Activated naive CD8-positive, alpha-beta T cell (primary cell): ENCODE measurements at regions not wholly inside any gene's neighbourhood (a gene's known extent, or its start where the extent isn't known, plus 50 kb on each side); places are given as distances from the start of the nearest gene placed in this dataset.

ENCODE experiments used
- H3K27ac Mint-ChIP-seq: one replicate; pipeline ENCODE4 v1.8.0; 2021; ENCODE audit warnings: mixed read lengths
- H3K27me3 Mint-ChIP-seq: one replicate; pipeline ENCODE4 v1.8.0; 2021; ENCODE audit warnings: mixed read lengths
- H3K36me3 Mint-ChIP-seq: one replicate; pipeline ENCODE4 v1.8.0; 2021; ENCODE audit warnings: mixed read lengths
- H3K4me1 Mint-ChIP-seq: one replicate; pipeline ENCODE4 v1.8.0; 2021; ENCODE audit warnings: low read depth, mixed read lengths
- H3K4me3 Mint-ChIP-seq: one replicate; pipeline ENCODE4 v1.8.0; 2021; ENCODE audit warnings: mild to moderate bottlenecking, mixed read lengths
- H3K9me3 Mint-ChIP-seq: one replicate; pipeline ENCODE4 v1.8.0; 2021; ENCODE audit warnings: low read depth, mixed read lengths

DNA sequence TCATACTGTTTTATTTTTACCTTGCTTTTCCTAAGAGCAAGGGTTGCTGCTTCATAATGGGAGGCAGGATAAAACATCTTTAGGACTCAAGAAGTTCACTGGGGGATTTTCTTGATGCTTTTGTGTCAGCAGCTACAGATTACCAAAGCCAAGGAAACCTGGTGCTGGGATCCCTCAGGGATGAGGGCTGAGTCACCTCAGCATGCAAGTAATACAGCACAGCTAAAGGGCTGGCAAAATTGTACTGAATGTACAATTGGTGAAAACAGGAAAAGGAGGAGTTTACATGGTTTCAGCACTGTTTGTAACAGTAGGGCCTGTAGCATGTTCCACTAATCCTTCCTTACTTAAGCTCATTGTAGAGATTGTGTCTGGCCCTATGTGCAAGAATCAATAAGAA lies 1056.8 kb downstream of the SORCS1 start:
- Mint-ChIP-seq H3K4me1 (no peaks in the 10 kb centered on the region), H3K9me3 (no peaks in the 10 kb centered on the region), H3K27ac (no peak overlapping the region), H3K4me3 (no peak overlapping the region), H3K27me3 (no peaks in the 10 kb centered on the region), H3K36me3 (no peaks in the 10 kb centered on the region)

DNA sequence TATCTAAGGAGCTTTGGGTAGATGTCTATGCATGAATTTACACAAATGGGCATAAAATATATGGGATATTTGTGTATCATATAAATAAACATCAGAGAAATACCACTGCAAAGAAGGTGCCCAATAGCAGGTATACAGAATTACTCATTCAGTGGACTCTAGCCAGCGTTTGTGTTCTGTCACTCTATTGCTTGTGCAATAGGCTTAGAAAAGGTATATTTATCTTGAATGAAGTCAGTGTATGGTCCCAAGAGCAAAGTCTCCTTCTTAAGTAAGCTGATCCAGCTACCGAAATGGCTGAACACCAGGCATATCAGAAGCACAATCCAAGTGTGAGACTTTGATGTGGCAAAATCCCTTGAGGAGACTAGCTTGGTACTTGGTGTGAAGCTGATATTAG lies 1058.4 kb downstream of the SORCS1 start:
- H3K27ac Mint-ChIP-seq = no peak overlapping the region
- no peaks in the 10 kb centered on the region for H3K9me3 Mint-ChIP-seq
- H3K27me3 Mint-ChIP-seq = no peaks in the 10 kb centered on the region
- H3K4me1 Mint-ChIP-seq = no peaks in the 10 kb centered on the region
- no peaks in the 10 kb centered on the region for H3K36me3 Mint-ChIP-seq
- no peak overlapping the region for H3K4me3 Mint-ChIP-seq

DNA sequence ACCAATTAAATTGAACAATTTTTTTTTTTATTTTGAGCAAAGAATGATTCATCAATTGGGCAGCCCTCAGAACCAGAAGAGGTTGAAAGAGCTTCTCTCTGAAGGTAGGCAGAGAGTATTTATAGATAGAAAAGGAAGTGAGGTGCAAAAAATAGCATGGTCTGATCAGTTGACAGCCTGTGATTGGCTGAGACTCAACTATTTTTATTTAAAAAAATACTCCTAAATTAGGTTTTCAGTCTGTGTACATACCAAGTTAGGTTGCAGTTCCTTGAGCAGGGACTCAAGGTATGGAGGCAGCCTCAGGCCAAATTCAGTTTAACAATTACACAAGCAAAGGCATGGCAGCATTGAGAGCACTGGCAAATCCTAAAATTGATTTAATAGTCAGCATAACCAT lies 1074.7 kb downstream of the SORCS1 start:
- Mint-ChIP-seq H3K4me1 (no peaks in the 10 kb centered on the region), H3K27ac (no peak overlapping the region), H3K27me3 (no peaks in the 10 kb centered on the region), H3K4me3 (no peak overlapping the region), H3K9me3 (no peaks in the 10 kb centered on the region), H3K36me3 (no peaks in the 10 kb centered on the region)

DNA sequence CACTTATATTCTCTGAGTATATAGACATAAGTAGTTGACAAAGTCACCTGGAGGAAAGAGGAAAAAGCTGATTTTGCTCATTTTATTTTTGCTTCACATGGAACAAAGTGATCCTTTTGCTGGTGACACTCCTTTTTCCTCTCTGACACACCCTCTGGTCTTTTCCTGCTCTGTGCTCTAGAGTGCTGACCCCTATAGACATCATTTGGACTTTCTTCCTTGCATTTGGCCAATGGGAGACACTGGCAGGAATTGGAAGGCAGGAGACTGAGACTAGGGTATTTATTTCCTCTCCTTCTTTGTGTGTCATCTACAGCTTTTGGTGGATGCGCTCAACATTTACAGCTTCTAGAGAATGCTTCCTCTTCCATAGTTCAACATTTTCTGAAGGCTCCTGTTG lies 1078.1 kb downstream of the SORCS1 start:
- H3K27ac Mint-ChIP-seq = no peak overlapping the region
- no peaks in the 10 kb centered on the region for H3K36me3 Mint-ChIP-seq
- H3K9me3 Mint-ChIP-seq = no peaks in the 10 kb centered on the region
- no peaks in the 10 kb centered on the region for H3K4me1 Mint-ChIP-seq
- H3K27me3 Mint-ChIP-seq = no peaks in the 10 kb centered on the region
- H3K4me3 Mint-ChIP-seq = no peak overlapping the region

DNA sequence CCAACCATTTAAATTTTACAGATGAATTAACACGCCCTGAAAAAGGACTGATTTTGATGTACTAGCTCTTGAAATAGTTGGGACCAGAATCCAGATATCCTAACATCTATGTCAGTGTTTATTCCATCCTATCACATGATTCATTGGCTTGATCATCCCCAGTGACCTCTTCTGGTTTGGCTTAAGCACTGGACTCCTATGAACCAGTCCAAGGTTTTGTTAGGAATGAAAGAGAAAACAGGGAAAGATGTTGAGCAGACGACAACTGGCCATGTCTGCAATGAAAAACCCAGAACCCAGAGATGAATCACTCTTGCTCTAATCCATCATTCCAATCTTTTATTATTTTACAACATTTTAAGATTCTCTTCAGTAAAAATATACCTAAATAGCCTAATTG lies 1080.9 kb downstream of the SORCS1 start:
- Mint-ChIP-seq H3K4me3 (no peak overlapping the region), H3K9me3 (no peaks in the 10 kb centered on the region), H3K36me3 (no peaks in the 10 kb centered on the region), H3K4me1 (no peaks in the 10 kb centered on the region), H3K27ac (no peak overlapping the region), H3K27me3 (no peaks in the 10 kb centered on the region)

DNA sequence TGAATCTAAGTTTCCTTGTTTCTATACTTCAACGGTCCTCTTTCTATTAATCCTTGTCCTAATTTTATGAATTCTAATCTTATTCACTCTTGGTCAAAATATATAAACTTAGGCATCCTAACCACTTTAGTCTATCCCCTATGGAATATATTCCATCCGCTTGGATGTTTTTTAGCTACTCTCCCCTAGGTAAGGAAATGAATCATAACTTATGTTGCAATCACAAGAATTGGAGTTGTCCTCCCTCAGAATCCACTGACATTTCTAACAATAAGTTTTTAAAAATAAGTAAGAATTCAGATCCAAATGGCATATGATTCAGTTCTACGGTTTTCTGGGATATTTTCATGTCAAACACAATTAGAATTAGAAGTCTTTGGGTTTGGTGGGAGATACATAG lies 1081.6 kb downstream of the SORCS1 start:
- no peaks in the 10 kb centered on the region for H3K27me3 Mint-ChIP-seq

DNA sequence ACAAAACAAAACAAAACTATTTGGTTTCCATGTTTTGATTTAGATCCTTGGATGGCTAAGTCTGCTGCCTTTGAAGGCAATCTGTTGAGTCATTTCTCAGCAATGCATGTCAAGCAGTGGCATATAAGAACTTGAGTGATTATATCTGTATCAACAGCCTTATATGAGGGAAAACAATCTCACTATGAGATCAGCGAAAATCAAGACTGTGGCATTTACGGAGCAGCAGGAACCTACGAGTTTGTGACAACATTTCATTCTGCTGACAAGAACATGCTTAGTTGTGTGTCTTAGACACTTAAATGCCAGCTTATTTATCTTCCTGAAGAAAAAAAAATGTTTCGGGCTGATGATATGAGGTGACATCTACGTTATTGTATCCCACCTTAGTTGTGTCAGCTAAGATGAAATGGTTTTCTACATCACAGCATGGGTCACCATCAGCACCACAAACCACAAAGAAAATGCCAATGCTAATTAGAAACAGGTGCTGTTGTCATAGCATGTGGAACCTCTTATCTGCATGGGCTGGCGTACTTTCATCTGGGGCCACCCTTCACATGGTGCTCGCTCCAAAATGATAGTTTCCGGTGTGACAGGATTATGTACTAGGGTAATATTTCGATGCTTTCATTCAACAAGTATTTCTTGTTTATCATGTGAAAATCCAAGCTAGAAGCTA lies 1085.5 kb downstream of the SORCS1 start:
- H3K27ac Mint-ChIP-seq = no peak overlapping the region
- H3K9me3 Mint-ChIP-seq = no peaks in the 10 kb centered on the region
- H3K4me3 Mint-ChIP-seq = no peak overlapping the region
- no peaks in the 10 kb centered on the region for H3K4me1 Mint-ChIP-seq
- no peaks in the 10 kb centered on the region for H3K27me3 Mint-ChIP-seq
- no peaks in the 10 kb centered on the region for H3K36me3 Mint-ChIP-seq

More for the DNA sequence above, 1081.6 kb downstream of the SORCS1 start:
- Mint-ChIP-seq H3K4me1 (no peaks in the 10 kb centered on the region), H3K36me3 (no peaks in the 10 kb centered on the region), H3K9me3 (no peaks in the 10 kb centered on the region), H3K27ac (no peak overlapping the region), H3K4me3 (no peak overlapping the region)

DNA sequence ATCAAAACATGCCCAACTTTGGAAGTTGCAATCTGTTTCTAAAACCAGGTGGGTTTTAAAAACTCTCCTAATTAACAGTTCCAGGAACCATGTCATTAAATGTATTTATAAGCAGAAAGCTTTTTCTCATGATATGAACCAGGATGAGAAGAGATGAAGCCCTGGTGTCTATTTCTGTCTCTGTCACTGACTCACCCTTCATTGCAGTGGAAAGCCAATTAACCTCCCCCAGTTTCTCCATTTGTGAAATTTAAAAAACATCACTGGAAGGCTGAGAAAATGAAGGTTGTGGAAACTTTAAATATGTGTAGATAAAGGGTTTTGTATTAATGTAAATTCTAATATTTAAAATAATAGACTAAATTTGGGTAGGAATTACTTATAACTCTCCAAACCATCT lies 1088.0 kb downstream of the SORCS1 start:
- Mint-ChIP-seq H3K4me3 (no peak overlapping the region), H3K4me1 (no peaks in the 10 kb centered on the region), H3K27ac (no peak overlapping the region)

DNA sequence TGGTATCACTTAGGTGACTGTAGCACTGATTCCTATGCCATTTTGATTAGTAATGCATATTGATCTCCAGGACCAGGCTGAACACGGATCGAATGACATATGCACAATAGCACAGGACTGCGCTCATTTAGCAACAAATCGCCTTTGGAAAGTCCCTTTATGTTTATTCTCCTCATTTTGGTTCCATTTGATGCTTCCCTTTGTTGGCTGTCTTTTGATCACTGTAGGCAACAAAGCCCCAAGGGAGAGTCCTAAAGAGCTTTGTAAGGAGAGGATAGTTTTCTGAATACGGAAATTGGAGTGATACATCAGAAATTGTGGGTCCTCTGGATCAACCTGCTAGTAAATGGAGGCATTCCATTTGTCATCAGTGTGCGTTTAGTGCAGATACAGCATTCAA lies 1111.4 kb downstream of the SORCS1 start:
- peaks cover 6% of the 10 kb centered on the region for H3K9me3 Mint-ChIP-seq
- no peaks in the 10 kb centered on the region for H3K36me3 Mint-ChIP-seq
- H3K27ac Mint-ChIP-seq = no peak overlapping the region
- H3K4me1 Mint-ChIP-seq = no peaks in the 10 kb centered on the region
- no peak overlapping the region for H3K4me3 Mint-ChIP-seq
- no peaks in the 10 kb centered on the region for H3K27me3 Mint-ChIP-seq

More for the DNA sequence above, 1088.0 kb downstream of the SORCS1 start:
- peaks cover 4% of the 10 kb centered on the region for H3K9me3 Mint-ChIP-seq
- no peaks in the 10 kb centered on the region for H3K36me3 Mint-ChIP-seq
- no peaks in the 10 kb centered on the region for H3K27me3 Mint-ChIP-seq

DNA sequence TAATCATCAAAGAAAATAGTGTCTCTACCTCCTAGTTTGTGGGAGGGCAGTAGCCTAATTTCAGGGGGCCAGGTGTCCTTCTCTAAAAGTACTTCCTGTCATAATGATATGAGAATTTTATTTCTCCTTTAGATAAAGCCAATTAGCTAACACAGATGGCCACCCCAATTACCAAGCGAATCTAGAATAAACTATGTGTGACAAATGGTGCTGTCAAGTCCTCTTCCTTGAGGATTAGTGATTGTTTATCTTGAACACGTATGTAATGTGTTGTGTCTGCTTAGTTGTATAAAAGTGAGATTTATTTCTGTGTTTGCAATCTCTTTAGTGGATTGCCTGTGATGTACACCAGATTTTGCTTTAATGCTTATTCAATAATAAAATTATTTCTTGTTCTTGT lies 1120.0 kb downstream of the SORCS1 start:
- Mint-ChIP-seq H3K4me1 (no peaks in the 10 kb centered on the region), H3K27me3 (no peaks in the 10 kb centered on the region), H3K9me3 (peaks cover 21% of the 10 kb centered on the region), H3K4me3 (no peak overlapping the region), H3K36me3 (no peaks in the 10 kb centered on the region), H3K27ac (no peak overlapping the region)

DNA sequence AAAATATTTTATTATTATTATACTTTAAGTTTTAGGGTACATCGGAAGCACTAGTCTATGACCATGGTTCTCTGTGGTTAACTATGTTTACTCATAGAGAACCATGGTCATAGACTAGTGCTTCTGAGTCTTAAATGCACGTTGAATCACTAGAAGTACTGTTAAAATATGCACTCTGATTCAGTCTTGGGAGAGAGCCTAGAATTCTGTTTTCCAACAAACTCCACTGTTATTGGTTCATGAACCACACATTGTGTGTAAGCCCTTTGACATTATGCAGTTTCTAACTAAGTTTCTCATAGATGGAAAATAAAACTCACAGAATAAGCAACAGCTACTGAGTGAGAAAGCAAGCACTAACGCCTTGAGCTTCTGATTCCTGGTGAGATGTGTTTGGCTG lies 1120.6 kb downstream of the SORCS1 start:
- Mint-ChIP-seq H3K4me3 (no peak overlapping the region), H3K27ac (no peak overlapping the region), H3K36me3 (no peaks in the 10 kb centered on the region), H3K4me1 (no peaks in the 10 kb centered on the region), H3K27me3 (no peaks in the 10 kb centered on the region), H3K9me3 (peaks cover 21% of the 10 kb centered on the region)

DNA sequence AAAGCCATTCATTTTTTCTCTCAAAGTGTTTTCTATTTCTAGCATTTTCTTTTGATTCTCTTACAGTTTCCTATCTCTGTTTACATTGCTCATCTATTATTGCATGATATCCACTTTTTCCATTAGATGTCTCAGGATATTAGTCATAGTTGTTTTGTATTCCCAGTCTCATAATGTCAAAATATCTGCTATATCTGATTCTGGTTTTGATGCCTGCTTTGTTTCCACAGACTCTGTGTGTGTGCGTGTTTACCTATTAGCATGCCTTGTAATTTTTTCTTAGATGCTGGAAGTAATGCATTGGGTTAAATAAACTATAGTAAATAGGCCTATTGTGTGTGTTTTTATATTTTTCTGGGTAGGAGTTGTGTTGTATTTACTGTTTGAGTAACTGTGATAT lies 1126.3 kb downstream of the SORCS1 start:
- Mint-ChIP-seq H3K36me3 (no peaks in the 10 kb centered on the region), H3K9me3 (peaks cover 24% of the 10 kb centered on the region), H3K27me3 (no peaks in the 10 kb centered on the region), H3K4me1 (no peaks in the 10 kb centered on the region), H3K4me3 (no peak overlapping the region), H3K27ac (no peak overlapping the region)

DNA sequence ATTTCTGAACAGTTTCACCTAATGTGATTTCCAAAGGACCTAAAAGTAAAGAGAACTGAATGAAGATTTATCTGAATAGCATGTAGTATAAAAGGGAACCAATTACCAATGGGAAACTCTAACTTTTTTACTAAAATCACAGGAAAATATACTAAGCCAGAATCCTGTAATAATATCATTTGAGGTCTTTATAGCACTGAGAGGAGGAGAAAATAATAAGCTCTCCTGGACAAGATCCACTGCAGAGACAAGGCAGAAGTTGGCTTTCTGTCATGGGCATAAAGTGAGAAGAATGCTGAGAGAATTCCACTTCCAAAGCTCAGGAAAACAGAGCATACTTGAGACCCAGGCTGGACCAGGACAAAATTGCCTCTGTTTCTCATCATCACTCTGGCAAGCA lies 1131.4 kb downstream of the SORCS1 start:
- H3K27ac Mint-ChIP-seq = no peak overlapping the region
- no peak overlapping the region for H3K4me3 Mint-ChIP-seq
- no peaks in the 10 kb centered on the region for H3K36me3 Mint-ChIP-seq
- peaks cover 27% of the 10 kb centered on the region for H3K9me3 Mint-ChIP-seq
- no peaks in the 10 kb centered on the region for H3K27me3 Mint-ChIP-seq
- no peaks in the 10 kb centered on the region for H3K4me1 Mint-ChIP-seq

DNA sequence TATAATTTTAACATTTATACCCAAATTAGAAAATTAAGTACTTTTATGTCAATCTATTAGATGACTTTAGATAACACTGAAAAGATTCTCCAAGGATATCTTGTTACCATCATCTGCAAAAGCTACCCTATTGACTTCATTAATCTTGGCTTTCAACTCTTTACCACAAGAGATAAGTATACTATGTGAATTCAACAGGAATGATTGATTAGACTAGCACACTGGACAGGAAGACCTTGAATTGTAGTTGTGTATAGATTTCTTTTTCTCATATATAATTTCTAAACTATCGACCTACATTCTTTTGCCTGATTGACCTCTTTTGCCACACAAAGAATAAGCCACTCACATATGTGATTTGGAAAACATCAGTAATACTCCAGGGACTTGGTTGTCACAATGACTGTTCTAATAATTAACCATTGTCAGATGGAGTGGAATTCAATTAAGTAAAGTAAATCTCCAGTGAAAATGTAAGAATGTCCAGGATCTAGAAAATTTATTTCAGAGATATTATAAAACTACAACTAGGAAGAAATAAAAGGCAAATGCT lies 1132.0 kb downstream of the SORCS1 start:
- H3K4me1 Mint-ChIP-seq = no peaks in the 10 kb centered on the region
- no peaks in the 10 kb centered on the region for H3K36me3 Mint-ChIP-seq
- H3K4me3 Mint-ChIP-seq = no peak overlapping the region
- no peaks in the 10 kb centered on the region for H3K27me3 Mint-ChIP-seq
- H3K27ac Mint-ChIP-seq = no peak overlapping the region
- peaks cover 27% of the 10 kb centered on the region for H3K9me3 Mint-ChIP-seq

DNA sequence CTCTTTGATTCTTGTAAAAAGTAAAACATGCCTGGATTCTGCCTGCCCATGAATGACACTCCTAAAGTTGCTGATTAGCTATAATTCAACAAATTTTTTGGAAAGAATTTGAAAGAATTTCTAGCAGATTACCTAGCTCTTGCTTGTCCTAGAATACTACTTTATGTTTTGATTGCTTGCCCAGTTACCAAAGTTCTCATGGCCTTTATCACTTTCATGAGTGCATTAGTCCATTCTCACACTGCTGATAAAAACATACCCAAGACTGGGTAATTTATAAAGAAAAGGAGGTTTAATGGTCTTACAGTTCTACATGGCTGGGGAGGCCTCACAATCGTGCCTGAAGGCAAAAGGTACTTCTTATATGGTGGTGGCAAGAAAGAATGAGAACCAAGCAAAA lies 1137.3 kb downstream of the SORCS1 start:
- peaks cover 9% of the 10 kb centered on the region for H3K9me3 Mint-ChIP-seq

DNA sequence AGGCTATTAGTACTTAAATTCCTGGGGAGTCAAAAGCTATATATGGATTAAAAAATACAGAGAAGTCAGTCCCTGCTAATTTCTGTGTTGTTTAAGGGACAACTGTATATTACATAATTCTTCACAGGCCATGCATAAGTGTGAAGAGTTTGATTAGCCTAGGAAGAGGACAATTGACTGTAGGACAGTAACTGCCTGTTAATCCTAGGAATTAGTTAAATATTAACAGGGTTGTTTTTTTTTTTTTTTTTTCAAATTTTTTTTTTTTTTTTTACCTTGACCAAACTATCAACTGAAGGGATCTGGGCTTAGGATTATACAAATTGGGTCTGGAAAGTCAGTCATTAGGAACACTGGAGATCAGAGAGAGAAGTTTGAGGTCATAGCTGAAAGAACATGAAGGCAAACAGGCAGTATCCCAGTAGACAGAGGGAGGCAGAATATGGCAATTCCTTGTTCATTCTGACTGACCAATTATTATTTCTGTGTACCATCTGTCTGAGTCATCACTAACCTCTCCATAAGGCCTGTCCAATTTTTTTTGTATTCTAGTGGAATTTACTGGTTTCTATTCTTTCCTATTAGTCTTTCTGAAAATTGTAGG lies 1139.2 kb downstream of the SORCS1 start:
- Mint-ChIP-seq H3K4me3 (no peak overlapping the region), H3K4me1 (no peaks in the 10 kb centered on the region)

More for the DNA sequence above, 1137.3 kb downstream of the SORCS1 start:
- Mint-ChIP-seq H3K4me1 (no peaks in the 10 kb centered on the region), H3K27ac (no peak overlapping the region), H3K4me3 (no peak overlapping the region), H3K27me3 (no peaks in the 10 kb centered on the region), H3K36me3 (no peaks in the 10 kb centered on the region)

More for the DNA sequence above, 1139.2 kb downstream of the SORCS1 start:
- H3K27ac Mint-ChIP-seq = no peak overlapping the region
- peaks cover 15% of the 10 kb centered on the region for H3K9me3 Mint-ChIP-seq
- no peaks in the 10 kb centered on the region for H3K36me3 Mint-ChIP-seq
- H3K27me3 Mint-ChIP-seq = no peaks in the 10 kb centered on the region
